K562 (cell line): ENCODE measurements at regions not wholly inside any gene's neighbourhood (a gene's known extent, or its start where the extent isn't known, plus 50 kb on each side); places are given as distances from the start of the nearest gene placed in this dataset.

Experiments used
- ATAC-seq: fragments of 200-7000 bp; cut with Tn5 transposase; 3 replicates; pipeline ENCODE4 v1.9.1; 2020; ENCODE audit warnings: moderate library complexity
- BruUV-seq: library from RNA; stranded (reverse); fragments of 400-500 nt; replicated peaks from 2 replicates; lab custom pipeline; 2021; lab: Mats Ljungman, UMichigan
- CTCF ChIA-PET: fragments of 300-600 bp; formaldehyde crosslinking; extraction: SDS; loops from one replicate; lab custom pipeline; 2021; ENCODE audit warnings: low intra/inter-chr PET ratio; lab: Yijun Ruan, JAX
- POLR2A ChIA-PET: fragments of 300-600, 350-650 bp; sonication (Branson Sonifier 250); formaldehyde crosslinking; extraction: SDS; loops from one replicate; lab custom pipeline; 2021; ENCODE audit warnings: antibody characterized with exemption, inconsistent platforms; lab: Yijun Ruan, JAX
- DNase-seq, 4 experiments: peaks; one replicate each; pipeline versions ENCODE4 v3.0.0 to v3.0.0-alpha.2; 2011 to 2018; ENCODE audit warnings: low spot score in 3 of 4, mixed read lengths in 3 of 4; ENCODE audit errors: extremely low read depth in 1 of 4
- FAIRE-seq: peaks from 2 replicates; lab custom pipeline; 2011; peaks lifted over from hg19 to GRCh38; lab: Jason Lieb, UNC
- H2AFZ ChIP-seq: 2 replicates; pipeline ENCODE4 v1.6.0; 2011; ENCODE audit warnings: low read depth, low read length, control low read depth, inconsistent platforms
- H3K27ac ChIP-seq: fragments of 200-600 bp; 3 replicates; pipeline ENCODE4 v1.8.0; 2011; ENCODE audit warnings: low read depth, mild to moderate bottlenecking, control low read depth, inconsistent platforms, low read length, moderate library complexity, mixed read lengths; ENCODE audit errors: extremely low read depth
- H3K27me3 ChIP-seq, 2 experiments: fragments of 300-600 bp in 1 of 2; 2 replicates in 1 of 2; 3 replicates in 1 of 2; pipeline versions ENCODE4 v1.6.0 to v1.8.0; 2011; ENCODE audit warnings: inconsistent platforms in 2 of 2, low read length in 2 of 2, mild to moderate bottlenecking in 1 of 2, mixed read lengths in 1 of 2, moderate library complexity in 1 of 2; ENCODE audit not compliant: control insufficient read depth in 2 of 2, insufficient read depth in 2 of 2
- H3K36me3 ChIP-seq: fragments of 300-600 bp; 3 replicates; pipeline ENCODE4 v1.8.0; 2011; ENCODE audit warnings: mild to moderate bottlenecking, low read length, inconsistent platforms; ENCODE audit not compliant: control insufficient read depth, insufficient read depth
- H3K4me1 ChIP-seq, 2 experiments: fragments of 200-600 bp in 1 of 2; replicated peaks in 1 of 2; 2 replicates in 1 of 2; 3 replicates in 1 of 2; pipeline versions ENCODE4 v1.5.1 to v1.8.0; 2011; ENCODE audit warnings: inconsistent platforms in 2 of 2, low read length in 2 of 2, mild to moderate bottlenecking in 1 of 2, mixed read lengths in 1 of 2, moderate library complexity in 1 of 2; ENCODE audit not compliant: control insufficient read depth in 2 of 2, insufficient read depth in 2 of 2
- H3K4me2 ChIP-seq: 2 replicates; pipeline ENCODE4 v1.6.1; 2011; ENCODE audit warnings: low read length, control low read depth, inconsistent platforms, mixed read lengths; ENCODE audit not compliant: insufficient read depth
- H3K4me3 ChIP-seq: fragments of 200-600 bp; sonication (generic), shearing (Covaris generic); 2 replicates; pipeline ENCODE4 v1.5.1; 2016; ENCODE audit warnings: control low read depth, inconsistent platforms
- H3K79me2 ChIP-seq: fragments of 200-600 bp; 3 replicates; pipeline ENCODE4 v1.8.0; 2011; ENCODE audit warnings: low read length, inconsistent platforms; ENCODE audit not compliant: control insufficient read depth, insufficient read depth
- H3K9ac ChIP-seq, 2 experiments: 2 replicates each; pipeline versions ENCODE4 v1.6.0 to v1.6.1; 2011; ENCODE audit warnings: low read depth in 2 of 2, low read length in 2 of 2, control low read depth in 1 of 2, inconsistent platforms in 1 of 2, mild to moderate bottlenecking in 1 of 2, mixed read lengths in 1 of 2; ENCODE audit not compliant: insufficient read depth in 1 of 2
- H3K9me1 ChIP-seq: one replicate; pipeline ENCODE4 v1.6.0; 2011; ENCODE audit warnings: inconsistent platforms, mild to moderate bottlenecking, low read length, moderate library complexity; ENCODE audit not compliant: control insufficient read depth, insufficient read depth
- H3K9me3 ChIP-seq: replicated peaks from 2 replicates; pipeline ENCODE4 v1.5.1; 2011; ENCODE audit warnings: low read depth, low read length, inconsistent platforms; ENCODE audit not compliant: control insufficient read depth, insufficient read depth
- H4K20me1 ChIP-seq: replicated peaks from 2 replicates; pipeline ENCODE4 v1.6.1; 2011; ENCODE audit warnings: low read length, inconsistent platforms, mixed read lengths; ENCODE audit not compliant: control insufficient read depth, insufficient read depth
- ASH1L ChIP-seq: fragments of 450-650 bp; IDR thresholded peaks from 2 replicates; pipeline ENCODE4 v1.6.1; 2018; ENCODE audit warnings: borderline replicate concordance, mild to moderate bottlenecking, low read depth; ENCODE audit not compliant: partially characterized antibody
- E2F6 ChIP-seq, 2 experiments: IDR thresholded peaks; 2 replicates each; pipeline ENCODE4 v1.6.1; 2011; ENCODE audit warnings: borderline replicate concordance in 1 of 2, control low read depth in 1 of 2, low read depth in 1 of 2, low read length in 1 of 2, mild to moderate bottlenecking in 1 of 2, mixed read lengths in 1 of 2, moderate library complexity in 1 of 2; ENCODE audit not compliant: insufficient read depth in 1 of 2, insufficient read length in 1 of 2, poor library complexity in 1 of 2, severe bottlenecking in 1 of 2; ENCODE audit errors: extremely low read depth in 1 of 2
- FOXA1 ChIP-seq: fragments of 450-650 bp; IDR thresholded peaks from 2 replicates; pipeline ENCODE4 v1.6.1; 2016; ENCODE audit warnings: mild to moderate bottlenecking, borderline replicate concordance
- HDGF ChIP-seq: fragments of 450-650 bp; IDR thresholded peaks from 2 replicates; pipeline ENCODE4 v1.6.1; 2016
- ILF3 ChIP-seq: fragments of 450-650 bp; IDR thresholded peaks from 2 replicates; pipeline ENCODE4 v1.6.1; 2018; ENCODE audit warnings: antibody characterized with exemption, mild to moderate bottlenecking, moderate library complexity, borderline replicate concordance
- MTA1 ChIP-seq: fragments of 450-650 bp; IDR thresholded peaks from 2 replicates; pipeline ENCODE4 v1.6.1; 2017; ENCODE audit warnings: borderline replicate concordance
- NFIX ChIP-seq: fragments of 250-450 bp; sonication (Bioruptor Pico); IDR thresholded peaks from 2 replicates; pipeline ENCODE4 v1.4.0; 2020; ENCODE audit warnings: low read depth, mild to moderate bottlenecking, moderate library complexity
- ZNF3 ChIP-seq: fragments of 250-450 bp; sonication (Bioruptor Pico); IDR thresholded peaks from 2 replicates; pipeline ENCODE4 v1.5.0; 2021; ENCODE audit warnings: mild to moderate bottlenecking, moderate library complexity
- WGBS: fragments of 100-300 bp; shearing (Covaris generic); methylation state at CpG from one replicate; pipeline ENCODE4 v1.1.6; 2016; ENCODE audit warnings: low coverage, mixed read lengths; ENCODE audit not compliant: insufficient coverage; ENCODE audit errors: missing lambda C conversion rate; 5-methylcytosine and 5-hydroxymethylcytosine counted together
- in situ Hi-C: fragments of 300-500 bp; cut with MboI; formaldehyde crosslinking; loops from 4 replicates; pipeline ENCODE4 v1.15.0; 2018; ENCODE audit warnings: inconsistent platforms, mixed read lengths
- intact Hi-C: fragments of 100-400 bp; cut with micrococcal nuclease; formaldehyde crosslinking; loops from 2 replicates; pipeline ENCODE4 v1.14.2; 2022

DNA sequence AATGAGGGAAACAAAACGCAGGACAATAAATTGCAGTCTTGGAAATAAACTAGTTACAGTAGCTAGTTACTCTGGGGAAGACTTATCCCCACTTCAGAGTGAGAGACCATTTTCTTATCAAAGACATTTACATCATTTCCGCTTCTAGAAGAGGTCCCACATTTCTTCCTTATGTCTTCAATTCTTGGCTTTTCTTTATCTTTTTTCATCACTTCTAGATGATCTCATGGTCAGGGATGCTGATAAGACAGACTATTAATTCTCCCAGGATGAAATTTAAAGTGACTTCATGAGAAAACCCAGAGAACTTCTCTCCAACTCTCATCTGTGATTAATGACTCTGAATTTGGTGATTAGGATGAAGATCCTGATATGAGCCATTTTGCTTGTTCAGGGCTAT lies 229.1 kb downstream of the MTRR start (continued):
- TF ChIP-seq E2F6 (IDR thresholded peaks at IDR 0.05; ENCODE audit: borderline replicate concordance in 1 of 2, extremely low read depth in 1 of 2, insufficient read depth in 1 of 2, insufficient read length in 1 of 2, low read depth in 1 of 2, low read length in 1 of 2, poor library complexity in 1 of 2, severe bottlenecking in 1 of 2): no peak
- TF ChIP-seq MTA1: no peak
- TF ChIP-seq FOXA1: no peak
- no peak for TF ChIP-seq HDGF

GRCh38 chr5:8102714-8103113 lies 233.8 kb downstream of the MTRR start:
- Histone ChIP-seq H3K9me3 (no peaks in the 10 kb centered on the region), H3K9ac (no peak overlapping the region), H3K36me3 (no peaks in the 10 kb centered on the region), H3K79me2 (no peaks in the 10 kb centered on the region), H3K27me3 (no peaks in the 10 kb centered on the region), H4K20me1 (no peaks in the 10 kb centered on the region)
- WGBS: 0% methylated on average over 1 of the region's 1 CpG
- intact Hi-C loops: no loop called here
- CTCF ChIA-PET: no interaction called here
- no peak for ATAC-seq
- no peak for TF ChIP-seq ASH1L
- no peak for TF ChIP-seq NFIX (CRISPR knock-in tag)
- TF ChIP-seq ZNF3 (CRISPR knock-in tag): no peak
- TF ChIP-seq ILF3: no peak
- TF ChIP-seq, all 486 proteins: peak for 0
- FAIRE-seq (no peak), DNase-seq (no peak)
- Histone ChIP-seq H3K4me3 (no peak overlapping the region), H3K4me1 (no peaks in the 10 kb centered on the region), H2AFZ (no peak overlapping the region), H3K27ac (no peak overlapping the region), H3K9me1 (no peaks in the 10 kb centered on the region), H3K4me2 (no peak overlapping the region)
- no TSS peak for BruUV-seq
- POLR2A ChIA-PET: no interaction called here
- in situ Hi-C loops: no loop called here
